GM21529 (cell line): ENCODE measurements at regions not wholly inside any gene's neighbourhood (a gene's known extent, or its start where the extent isn't known, plus 50 kb on each side); places are given as distances from the start of the nearest gene placed in this dataset.
"Not testable (repeated sequence)": the region's sequence is repeated elsewhere in the genome, so short reads cannot be mapped to it uniquely, and the experiment has no call there.

Source experiments
- ATAC-seq: cut with Tn5 transposase; IDR thresholded peaks from one replicate; pipeline ENCODE4 v1.9.1; 2021; ENCODE audit not compliant: unreplicated experiment

- ATAC-seq, result not testable (repeated sequence)
Measured at GRCh38 chr1:146443088-146443870, 214.5 kb upstream of the NOTCH2NLA start.

GRCh38 chr1:146438543-146438942, 209.7 kb upstream of the NOTCH2NLA start:
- ATAC-seq, result not testable (repeated sequence)

- not testable (repeated sequence) for ATAC-seq
Measured at GRCh38 chr1:146416642-146417041, 187.8 kb upstream of the NOTCH2NLA start.

- not testable (repeated sequence) for ATAC-seq
Measured at GRCh38 chr1:146415017-146415416, 186.2 kb upstream of the NOTCH2NLA start.

GRCh38 chr1:146413911-146414310, 185.1 kb upstream of the NOTCH2NLA start:
- ATAC-seq, result not testable (repeated sequence)

- ATAC-seq, result not testable (repeated sequence)
Measured at GRCh38 chr1:146411923-146412322, 183.1 kb upstream of the NOTCH2NLA start.

GRCh38 chr1:146409817-146410441, 181.1 kb upstream of the NOTCH2NLA start:
- not testable (repeated sequence) for ATAC-seq

- not testable (repeated sequence) for ATAC-seq
Measured at GRCh38 chr1:146409116-146409801, 180.4 kb upstream of the NOTCH2NLA start.

GRCh38 chr1:146401281-146401825, 172.5 kb upstream of the NOTCH2NLA start:
- not testable (repeated sequence) for ATAC-seq

DNA sequence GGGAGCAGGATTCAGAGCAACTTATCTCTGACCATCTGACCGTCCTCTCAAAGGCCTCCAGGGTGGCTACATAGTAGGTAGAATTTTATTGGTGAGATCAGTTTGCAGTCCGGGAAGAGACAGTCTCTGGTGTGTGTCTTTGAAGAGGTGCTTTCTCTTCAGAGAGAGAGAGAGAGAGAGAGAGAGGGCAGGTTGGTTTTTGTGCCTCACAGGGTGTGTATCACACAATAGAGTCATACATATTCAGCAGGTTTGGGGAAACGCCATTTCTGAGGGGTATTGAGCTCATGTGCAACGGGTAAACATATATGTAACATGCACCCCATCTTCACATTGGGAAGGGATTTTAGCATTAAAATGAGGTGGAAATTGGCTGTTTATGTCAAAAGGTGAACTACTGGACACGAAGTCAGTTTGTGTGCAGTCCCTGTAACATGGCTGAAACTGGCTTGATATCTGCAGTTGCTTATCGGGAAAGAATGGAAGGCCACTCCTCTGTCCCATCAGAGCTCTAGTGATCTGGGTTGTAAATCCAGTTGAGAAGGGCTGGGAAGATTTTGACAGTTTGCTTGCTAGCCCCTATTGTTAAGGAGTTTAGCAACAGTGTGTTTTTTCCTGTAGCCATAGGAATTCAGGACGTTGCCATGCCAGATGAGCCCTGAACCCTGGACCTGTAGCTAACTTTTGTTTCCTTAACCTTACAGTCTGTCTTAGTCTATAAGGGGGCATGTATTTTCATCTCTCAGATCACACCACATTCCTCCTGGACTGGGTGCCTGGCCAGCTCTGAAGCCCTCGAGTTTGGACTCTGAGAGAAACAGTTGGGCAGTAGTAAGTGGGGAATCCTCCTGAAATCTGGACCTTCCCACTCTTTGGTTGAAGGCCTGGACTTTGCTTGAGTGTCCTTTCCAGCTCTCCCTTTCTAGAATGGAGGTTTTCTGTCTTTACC, 171.6 kb upstream of the NOTCH2NLA start:
- ATAC-seq, result not testable (repeated sequence)

GRCh38 chr1:146399225-146399624, 170.4 kb upstream of the NOTCH2NLA start:
- not testable (repeated sequence) for ATAC-seq

- not testable (repeated sequence) for ATAC-seq
Measured at GRCh38 chr1:146396801-146397200, 168.0 kb upstream of the NOTCH2NLA start.

- ATAC-seq, result not testable (repeated sequence)
Measured at GRCh38 chr1:146396242-146396641, 167.4 kb upstream of the NOTCH2NLA start.

- not testable (repeated sequence) for ATAC-seq
Measured at GRCh38 chr1:146393796-146394195, 165.0 kb upstream of the NOTCH2NLA start.

DNA sequence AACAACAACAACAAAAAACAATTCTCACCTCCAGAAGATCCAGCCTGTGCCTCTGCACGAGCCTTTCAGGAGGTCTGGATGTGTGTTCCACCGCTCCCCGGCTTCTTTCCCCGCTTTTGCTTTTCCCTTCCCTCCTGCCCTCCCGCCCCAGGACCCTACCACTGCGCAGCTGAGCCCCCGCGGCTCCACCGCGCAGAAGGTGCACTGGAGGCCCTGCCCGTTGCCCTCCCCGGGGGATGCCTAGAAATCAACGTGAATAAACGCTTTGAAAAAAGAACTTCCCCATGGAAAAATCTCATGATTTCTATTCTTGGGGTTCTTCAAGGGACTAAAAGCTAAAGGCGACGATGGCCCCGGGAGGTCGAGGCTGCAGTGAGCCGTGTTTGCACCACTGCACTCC, 164.3 kb upstream of the NOTCH2NLA start:
- not testable (repeated sequence) for ATAC-seq

DNA sequence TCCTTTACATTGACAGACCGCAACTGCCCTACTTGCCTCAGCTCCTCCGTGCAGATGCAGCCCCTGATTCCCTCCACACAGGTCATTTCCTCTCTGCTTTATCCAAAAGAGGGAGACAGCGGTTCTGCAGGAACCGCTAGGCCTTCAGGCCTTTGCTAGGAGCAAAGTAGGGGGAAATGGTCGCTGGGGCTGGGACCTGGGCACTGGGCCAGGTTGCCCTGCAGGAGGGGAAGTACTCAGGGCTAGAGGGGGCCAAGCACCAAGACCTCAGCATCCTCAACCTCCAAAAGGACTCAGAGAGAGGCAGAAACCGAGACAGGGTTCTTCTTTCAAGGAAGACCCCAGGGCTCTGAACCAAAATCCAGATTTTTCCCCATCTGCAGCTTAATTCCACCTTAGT, 160.4 kb upstream of the NOTCH2NLA start:
- not testable (repeated sequence) for ATAC-seq

DNA sequence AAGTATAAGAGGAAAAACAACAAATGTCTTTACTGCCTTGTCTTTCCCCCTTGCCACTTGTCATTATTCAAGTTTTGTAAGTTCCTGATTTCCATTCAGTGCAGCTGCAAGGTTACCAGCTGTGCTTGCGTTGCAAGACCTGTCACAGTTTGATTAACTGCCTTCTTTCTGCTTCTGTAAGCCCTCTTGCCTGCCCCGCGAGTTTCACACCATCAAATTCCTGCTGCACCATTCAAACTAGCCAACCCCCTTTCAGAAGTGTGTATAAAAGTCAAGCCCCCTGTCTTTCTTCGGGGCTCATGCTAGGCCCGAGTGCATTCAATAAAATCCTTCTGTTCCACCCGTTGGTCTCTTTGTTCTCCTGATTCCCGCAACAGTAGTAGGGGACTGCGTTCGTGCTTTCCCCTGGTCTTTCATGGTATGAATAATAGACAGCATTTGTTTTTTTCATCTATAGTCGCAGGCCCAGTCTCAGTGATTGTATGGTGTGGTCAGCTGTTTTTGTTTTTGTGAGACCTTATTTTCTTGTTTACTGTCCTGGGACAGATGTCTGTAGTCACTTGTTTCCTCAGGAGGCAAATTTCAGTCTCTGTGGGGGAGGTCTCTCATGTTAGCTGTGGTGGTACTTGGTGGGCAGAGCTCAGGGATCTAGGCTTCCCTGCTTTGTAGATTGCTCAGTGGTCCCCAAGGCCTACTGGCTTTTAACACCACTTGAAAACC, 159.1 kb upstream of the NOTCH2NLA start:
- not testable (repeated sequence) for ATAC-seq

DNA sequence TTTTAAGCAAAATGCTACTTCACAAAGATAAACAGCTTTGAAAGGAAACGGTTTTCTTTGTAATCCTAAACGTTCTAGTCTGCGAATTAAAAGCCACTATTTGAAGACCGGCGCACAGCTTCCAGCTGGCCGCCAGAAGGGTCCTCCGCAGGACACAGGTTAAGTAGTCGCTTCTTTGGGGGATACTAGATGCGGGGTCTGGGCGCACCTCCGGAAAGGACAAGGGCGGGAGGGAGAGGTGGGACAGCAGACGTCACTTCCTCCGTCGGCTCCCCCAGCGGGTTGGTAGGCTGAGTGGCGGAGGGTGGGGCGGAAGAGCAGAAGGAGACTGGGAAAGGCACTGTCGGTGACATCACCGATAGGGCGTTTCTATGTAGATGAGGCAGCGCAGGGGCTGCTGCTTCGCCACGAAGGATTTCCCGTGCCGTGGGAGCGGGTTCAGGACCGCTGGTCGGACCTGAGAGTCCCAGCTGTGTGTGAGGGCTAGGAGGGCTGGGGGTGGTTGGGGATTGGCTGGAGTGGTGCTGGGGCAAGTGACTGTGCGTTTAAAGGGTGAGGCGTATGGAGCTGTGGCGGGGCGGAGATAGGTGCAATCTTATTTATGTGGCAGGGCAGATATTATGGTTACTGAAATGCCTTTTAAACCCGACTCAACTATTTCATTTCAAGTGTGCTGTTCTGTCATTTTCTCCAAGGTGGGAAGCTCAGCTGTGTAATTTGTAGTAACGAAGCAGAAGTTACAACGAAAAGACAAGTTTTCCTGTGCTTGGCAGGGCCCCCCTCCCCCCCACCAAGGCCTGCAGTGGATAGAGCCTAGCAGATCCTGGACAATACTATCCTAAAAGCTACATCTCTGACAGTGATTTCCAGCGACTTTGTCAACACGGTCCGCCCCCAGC, 158.3 kb upstream of the NOTCH2NLA start:
- peak; percentile 91 for ATAC-seq

- not testable (repeated sequence) for ATAC-seq
Measured at GRCh38 chr1:146381196-146381595, 152.4 kb upstream of the NOTCH2NLA start.
